ENCODE measurements at regions not wholly inside any gene's neighbourhood (a gene's known extent, or its start where the extent isn't known, plus 50 kb on each side); places are given as distances from the start of the nearest gene placed in this dataset.

GRCh38 chr9:93860694-93861658 lies 94.2 kb downstream of the BARX1 start:
- H3K4me2 ChIP-seq (ENCODE audit: low read length), result no peak overlapping the region
- H4K20me1 ChIP-seq (ENCODE audit: control insufficient read depth, insufficient read depth, low read depth, low read length), result no peaks in the 10 kb centered on the region
- TF ChIP-seq EZH2phosphoT487 (IDR thresholded peaks at IDR 0.05; ENCODE audit: borderline replicate concordance, low read length), result no peak
- TF ChIP-seq, protein P1, sequence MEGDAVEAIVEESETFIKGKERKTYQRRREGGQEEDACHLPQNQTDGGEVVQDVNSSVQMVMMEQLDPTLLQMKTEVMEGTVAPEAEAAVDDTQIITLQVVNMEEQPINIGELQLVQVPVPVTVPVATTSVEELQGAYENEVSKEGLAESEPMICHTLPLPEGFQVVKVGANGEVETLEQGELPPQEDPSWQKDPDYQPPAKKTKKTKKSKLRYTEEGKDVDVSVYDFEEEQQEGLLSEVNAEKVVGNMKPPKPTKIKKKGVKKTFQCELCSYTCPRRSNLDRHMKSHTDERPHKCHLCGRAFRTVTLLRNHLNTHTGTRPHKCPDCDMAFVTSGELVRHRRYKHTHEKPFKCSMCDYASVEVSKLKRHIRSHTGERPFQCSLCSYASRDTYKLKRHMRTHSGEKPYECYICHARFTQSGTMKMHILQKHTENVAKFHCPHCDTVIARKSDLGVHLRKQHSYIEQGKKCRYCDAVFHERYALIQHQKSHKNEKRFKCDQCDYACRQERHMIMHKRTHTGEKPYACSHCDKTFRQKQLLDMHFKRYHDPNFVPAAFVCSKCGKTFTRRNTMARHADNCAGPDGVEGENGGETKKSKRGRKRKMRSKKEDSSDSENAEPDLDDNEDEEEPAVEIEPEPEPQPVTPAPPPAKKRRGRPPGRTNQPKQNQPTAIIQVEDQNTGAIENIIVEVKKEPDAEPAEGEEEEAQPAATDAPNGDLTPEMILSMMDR (IDR thresholded peaks at IDR 0.05; ENCODE audit: low read depth, low read length, poor library complexity, severe bottlenecking), result no peak
- H3K4me3 ChIP-seq (ENCODE audit: low read length), result no peak overlapping the region
- H3F3A ChIP-seq (ENCODE audit: control insufficient read depth, insufficient read depth), result no peaks in the 10 kb centered on the region
- no peaks in the 10 kb centered on the region for H3K27me3 ChIP-seq (ENCODE audit: control insufficient read depth, low read length)
- no peaks in the 10 kb centered on the region for H3K9me3 ChIP-seq (ENCODE audit: control insufficient read depth, insufficient read depth, low read length)
- H3K9me2 ChIP-seq (replicated peaks; ENCODE audit: control insufficient read depth, low read length), result no peaks in the 10 kb centered on the region
- no peak overlapping the region for H3K27ac ChIP-seq (ENCODE audit: low read depth, low read length)
- no peaks in the 10 kb centered on the region for H3K36me3 ChIP-seq (ENCODE audit: control insufficient read depth, low read length)
- H3K79me2 ChIP-seq (ENCODE audit: control insufficient read depth, low read length), result no peaks in the 10 kb centered on the region
- no peaks in the 10 kb centered on the region for H3K4me1 ChIP-seq (ENCODE audit: control insufficient read depth, low read length)

DNA sequence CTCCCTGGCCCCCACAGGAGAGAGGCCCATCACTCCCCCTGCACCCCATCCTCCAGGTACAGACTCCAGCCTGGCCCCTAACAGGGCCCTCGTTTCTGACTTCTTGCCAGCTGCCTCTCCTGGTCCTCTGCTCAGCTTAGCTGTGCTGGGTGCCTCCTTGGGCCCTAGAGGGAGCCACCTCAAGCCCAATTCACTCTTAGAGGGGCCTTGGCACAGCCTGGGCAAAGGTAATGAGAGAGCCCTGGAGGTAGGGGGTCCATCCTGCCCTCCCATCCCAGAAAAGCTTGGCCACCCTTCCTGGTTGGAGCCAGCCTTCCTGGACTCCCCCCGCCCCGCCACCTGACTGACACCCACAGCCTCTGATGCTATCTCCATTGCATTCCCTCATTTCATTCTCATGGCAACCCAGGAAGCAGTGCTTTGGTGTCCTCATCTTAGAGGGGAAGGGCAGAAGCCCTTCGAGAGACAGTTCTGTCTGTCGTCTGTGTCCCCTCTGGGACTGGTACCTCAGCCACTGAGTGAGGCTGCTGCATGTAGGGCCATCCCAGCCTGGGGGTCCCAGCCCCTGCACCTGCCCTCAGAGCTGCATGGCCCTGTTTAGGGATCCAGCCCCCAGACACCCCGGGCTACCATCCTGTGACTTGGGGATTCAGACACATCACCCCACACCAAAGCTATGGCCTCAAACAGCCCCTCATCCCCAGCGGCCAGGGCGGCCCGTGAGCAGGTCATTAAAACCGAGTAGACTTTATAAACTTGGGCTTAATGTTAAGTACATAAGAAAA lies 95.5 kb downstream of the BARX1 start:
- no peaks in the 10 kb centered on the region for H3K36me3 ChIP-seq (ENCODE audit: control insufficient read depth, low read length)
- no peak overlapping the region for H3K4me3 ChIP-seq (ENCODE audit: low read length)
- no peaks in the 10 kb centered on the region for H3K9me3 ChIP-seq (ENCODE audit: control insufficient read depth, insufficient read depth, low read length)
- 0 out of 2 replicates have a peak, but pooled peaks cover under 1% of the 10 kb centered on the region for H3K27me3 ChIP-seq (ENCODE audit: control insufficient read depth, low read length)
- no peak overlapping the region for H3K27ac ChIP-seq (ENCODE audit: low read depth, low read length)
- no peaks in the 10 kb centered on the region for H3K4me1 ChIP-seq (ENCODE audit: control insufficient read depth, low read length)
- H3F3A ChIP-seq (ENCODE audit: control insufficient read depth, insufficient read depth), result no peaks in the 10 kb centered on the region
- no peak for TF ChIP-seq EZH2phosphoT487 (IDR thresholded peaks at IDR 0.05; ENCODE audit: borderline replicate concordance, low read length)
- TF ChIP-seq, protein P1 (IDR thresholded peaks at IDR 0.05; ENCODE audit: low read depth, low read length, poor library complexity, severe bottlenecking), result peak; percentile 8
- no peaks in the 10 kb centered on the region for H3K79me2 ChIP-seq (ENCODE audit: control insufficient read depth, low read length)
- H3K9me2 ChIP-seq (replicated peaks; ENCODE audit: control insufficient read depth, low read length), result no peaks in the 10 kb centered on the region
- no peaks in the 10 kb centered on the region for H4K20me1 ChIP-seq (ENCODE audit: control insufficient read depth, insufficient read depth, low read depth, low read length)
- no peak overlapping the region for H3K4me2 ChIP-seq (ENCODE audit: low read length)

GRCh38 chr9:93857528-93857927 lies 97.6 kb downstream of the BARX1 start:
- H3K4me3 ChIP-seq (ENCODE audit: low read length), result no peak overlapping the region
- no peak overlapping the region for H3K4me2 ChIP-seq (ENCODE audit: low read length)
- H3K27ac ChIP-seq (ENCODE audit: low read depth, low read length), result no peak overlapping the region
- H3K36me3 ChIP-seq (ENCODE audit: control insufficient read depth, low read length), result no peaks in the 10 kb centered on the region
- H3K79me2 ChIP-seq (ENCODE audit: control insufficient read depth, low read length), result no peaks in the 10 kb centered on the region
- no peaks in the 10 kb centered on the region for H3F3A ChIP-seq (ENCODE audit: control insufficient read depth, insufficient read depth)
- H3K9me2 ChIP-seq (replicated peaks; ENCODE audit: control insufficient read depth, low read length), result no peaks in the 10 kb centered on the region
- TF ChIP-seq EZH2phosphoT487 (IDR thresholded peaks at IDR 0.05; ENCODE audit: borderline replicate concordance, low read length), result no peak
- TF ChIP-seq, protein P1 (IDR thresholded peaks at IDR 0.05; ENCODE audit: low read depth, low read length, poor library complexity, severe bottlenecking), result no peak
- 0 out of 2 replicates have a peak, but pooled peaks cover 2% of the 10 kb centered on the region for H3K27me3 ChIP-seq (ENCODE audit: control insufficient read depth, low read length)
- no peaks in the 10 kb centered on the region for H3K9me3 ChIP-seq (ENCODE audit: control insufficient read depth, insufficient read depth, low read length)
- no peaks in the 10 kb centered on the region for H4K20me1 ChIP-seq (ENCODE audit: control insufficient read depth, insufficient read depth, low read depth, low read length)
- no peaks in the 10 kb centered on the region for H3K4me1 ChIP-seq (ENCODE audit: control insufficient read depth, low read length)

All from DOHH2 (cell line).